Mucosa of descending colon (tissue), 3 donors: ENCODE measurements at regions not wholly inside any gene's neighbourhood (a gene's known extent, or its start where the extent isn't known, plus 50 kb on each side); places are given as distances from the start of the nearest gene placed in this dataset.

Source experiments
- ATAC-seq: fragments of 200-7000 bp; cut with Tn5 transposase; one replicate; pipeline ENCODE4 v1.9.1; 2020; ENCODE audit warnings: mild to moderate bottlenecking, moderate library complexity
- DNase-seq, 3 donors: peaks; one replicate each; pipeline ENCODE4 v3.0.0-alpha.2; 2020
- H3K36me3 ChIP-seq: fragments of 200-600 bp; one replicate; pipeline ENCODE4 v1.8.0; 2021; ENCODE audit warnings: low read depth, mild to moderate bottlenecking
- H3K4me1 ChIP-seq: fragments of 200-600 bp; one replicate; pipeline ENCODE4 v1.8.0; 2021; ENCODE audit warnings: low read depth, mild to moderate bottlenecking
- H3K4me3 ChIP-seq: fragments of 200-600 bp; one replicate; pipeline ENCODE4 v1.8.0; 2021; ENCODE audit warnings: mild to moderate bottlenecking
- H3K9me3 ChIP-seq: fragments of 200-600 bp; one replicate; pipeline ENCODE4 v1.8.0; 2021; ENCODE audit warnings: mild to moderate bottlenecking
- CTCF ChIP-seq: fragments of 200-600 bp; IDR thresholded peaks from one replicate; pipeline ENCODE4 v1.8.0; 2022; ENCODE audit warnings: antibody characterized with exemption, mild to moderate bottlenecking
- intact Hi-C, 2 donors: fragments of 100-400 bp; cut with DNase I in 1 of 2; cut with micrococcal nuclease in 1 of 2; formaldehyde crosslinking; loops; one replicate each; pipeline versions ENCODE4 v1.11.0 to v1.11.1; 2022; cut with DNase I, micrococcal nuclease
- donor health status: DM: no; HTN: no; CAD: no; lungs with moderate emphysema.
- donor health status: DM: no; HTN: no; CAD: no.
- donor health status: DM: no; HTN: yes; CAD: no.

DNA sequence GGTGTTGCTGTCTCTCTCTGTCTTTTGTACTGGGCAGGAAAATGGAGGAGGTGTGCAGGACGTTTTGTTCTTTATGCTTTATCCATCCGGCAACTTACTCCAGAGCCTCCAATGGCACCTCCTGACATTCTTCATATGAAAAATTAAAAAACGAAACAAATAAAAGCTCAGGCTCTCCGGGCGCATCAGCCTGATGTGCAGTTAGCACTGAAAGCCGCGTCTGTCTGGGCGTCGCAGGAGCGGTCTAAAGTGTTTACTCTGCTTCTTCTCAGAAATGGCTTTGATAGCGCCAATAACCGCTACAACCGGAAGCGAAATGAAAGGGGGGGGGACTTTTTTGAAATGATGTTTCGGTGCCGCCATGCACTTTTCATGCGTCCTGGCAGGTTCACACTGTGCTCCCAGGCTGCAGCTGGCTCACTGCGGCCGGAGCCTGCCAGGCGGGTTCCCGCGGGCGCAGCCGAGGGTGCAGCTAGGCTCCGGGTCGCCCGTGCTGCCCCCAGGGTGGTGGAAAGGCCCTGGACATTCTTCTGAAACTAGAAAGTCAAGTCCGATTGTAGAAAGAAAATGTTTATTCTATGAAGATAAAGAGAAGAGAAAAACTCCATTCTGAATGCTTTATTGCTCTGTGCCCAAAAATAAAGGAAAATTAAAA lies 407.7 kb upstream of the IRX1 start:
- DNase-seq (no peak), ATAC-seq (no peak)
- no peak for TF ChIP-seq CTCF
- Histone ChIP-seq H3K4me3 (no peak overlapping the region), H3K4me1 (no peaks in the 10 kb centered on the region), H3K9me3 (no peaks in the 10 kb centered on the region), H3K36me3 (no peaks in the 10 kb centered on the region)
- intact Hi-C loops = no loop called here

- DNase-seq = no peak
- no peaks in the 10 kb centered on the region for H3K4me1 ChIP-seq
Observed at GRCh38 chr5:3186736-3187405, 408.8 kb upstream of the IRX1 start.

DNA sequence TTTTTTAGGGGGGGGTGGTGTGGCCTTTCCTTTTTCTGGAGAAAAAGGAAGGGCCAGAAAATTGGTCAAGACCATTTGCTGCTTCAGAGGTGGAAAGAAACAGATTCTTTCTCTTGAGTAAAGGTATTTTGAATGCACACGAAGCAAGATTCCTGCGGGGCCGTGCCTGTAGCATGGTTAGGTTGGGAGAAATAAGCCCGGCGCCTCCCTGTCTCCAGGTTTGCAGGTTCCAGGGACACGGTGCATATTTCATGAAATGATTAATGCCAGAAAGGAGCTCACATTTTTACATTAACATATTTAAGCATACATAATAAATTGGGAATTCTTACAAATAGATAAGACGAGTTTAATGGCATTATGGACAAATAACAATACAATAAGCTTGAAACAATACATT lies 409.5 kb upstream of the IRX1 start:
- no peak for DNase-seq
- no peak overlapping the region for H3K4me3 ChIP-seq
- no peaks in the 10 kb centered on the region for H3K4me1 ChIP-seq
- no peak for ATAC-seq
- no peaks in the 10 kb centered on the region for H3K36me3 ChIP-seq
- TF ChIP-seq CTCF = no peak
- intact Hi-C loops = no loop called here
- H3K9me3 ChIP-seq = no peaks in the 10 kb centered on the region

More at GRCh38 chr5:3186736-3187405, 408.8 kb upstream of the IRX1 start:
- H3K4me3 ChIP-seq = no peak overlapping the region
- no peaks in the 10 kb centered on the region for H3K36me3 ChIP-seq
- H3K9me3 ChIP-seq = no peaks in the 10 kb centered on the region
- no peak for ATAC-seq
- TF ChIP-seq CTCF = no peak
- intact Hi-C loops = no loop called here

- Histone ChIP-seq H3K36me3 (no peaks in the 10 kb centered on the region), H3K9me3 (no peaks in the 10 kb centered on the region), H3K4me1 (no peaks in the 10 kb centered on the region), H3K4me3 (no peak overlapping the region)
- no peak for TF ChIP-seq CTCF
- DNase-seq = no peak
- no peak for ATAC-seq
- intact Hi-C loops = no loop called here
Observed at GRCh38 chr5:3185488-3185887, 410.1 kb upstream of the IRX1 start.

DNA sequence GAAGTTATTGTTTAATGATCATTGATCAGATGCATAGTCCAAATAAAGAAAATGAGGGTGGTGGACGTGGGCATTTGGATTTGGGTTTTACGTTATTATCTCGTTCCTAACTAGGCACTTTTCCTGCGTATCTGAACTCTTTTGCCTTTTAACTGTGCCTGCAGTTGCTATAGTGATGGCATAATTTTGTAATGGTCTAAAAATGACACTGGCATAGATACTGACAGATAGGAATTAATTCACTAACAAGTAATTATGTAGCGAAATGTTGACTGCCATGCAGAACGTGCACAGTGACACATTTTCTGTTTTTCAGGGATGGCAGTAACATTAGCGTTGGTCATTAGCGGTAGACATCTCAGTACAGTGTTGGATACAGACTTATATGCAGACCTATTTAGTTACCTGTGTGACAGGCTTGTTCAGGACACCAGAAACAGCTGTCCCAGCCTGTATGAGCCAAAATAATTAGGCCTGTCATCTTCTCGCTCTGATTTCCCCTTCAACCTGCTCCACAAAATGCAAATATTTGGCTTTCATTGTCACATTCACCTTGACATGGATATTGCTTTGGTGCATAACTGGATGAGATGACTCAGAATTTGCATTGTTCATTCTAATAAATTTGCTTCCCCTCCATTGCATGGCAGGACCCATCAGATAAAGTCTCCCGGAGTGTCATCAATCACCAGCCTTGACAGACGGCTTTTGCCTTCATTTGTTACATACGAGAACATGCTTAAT lies 413.3 kb upstream of the IRX1 start:
- intact Hi-C loops = no loop called here
- Histone ChIP-seq H3K4me3 (no peak overlapping the region), H3K36me3 (no peaks in the 10 kb centered on the region), H3K9me3 (no peaks in the 10 kb centered on the region), H3K4me1 (no peaks in the 10 kb centered on the region)
- DNase-seq (no peak), ATAC-seq (no peak)
- TF ChIP-seq CTCF = no peak
